Neural cell (in vitro differentiated cells): ENCODE measurements at regions not wholly inside any gene's neighbourhood (a gene's known extent, or its start where the extent isn't known, plus 50 kb on each side); places are given as distances from the start of the nearest gene placed in this dataset.

Experiments
- H2AFZ ChIP-seq: fragments of 200-600, 300-800 bp; sonication (generic), shearing (Covaris generic); 2 replicates; pipeline ENCODE4 v1.6.0; 2014; ENCODE audit warnings: low read depth, mild to moderate bottlenecking, antibody characterized with exemption, low read length, moderate library complexity
- H3F3A ChIP-seq: fragments of 200-600 bp; shearing (Covaris generic); 2 replicates; pipeline ENCODE4 v1.6.1; 2016; ENCODE audit warnings: mild to moderate bottlenecking, moderate library complexity, mixed read lengths, antibody characterized with exemption, low read length; ENCODE audit not compliant: insufficient read depth, poor library complexity, severe bottlenecking
- H3K27ac ChIP-seq: fragments of 200-600, 300-800 bp; sonication (generic), shearing (Covaris generic); 2 replicates; pipeline ENCODE4 v1.5.1; 2014; ENCODE audit warnings: mild to moderate bottlenecking, low read length, moderate library complexity
- H3K27me3 ChIP-seq: fragments of 300-800, 200-600 bp; sonication (generic), shearing (Covaris generic); 2 replicates; pipeline ENCODE4 v1.6.0; 2014; ENCODE audit warnings: mild to moderate bottlenecking, low read depth, low read length, moderate library complexity; ENCODE audit not compliant: insufficient read depth
- H3K36me3 ChIP-seq: fragments of 300-800, 200-600 bp; sonication (generic), shearing (Covaris generic); 2 replicates; pipeline ENCODE4 v1.5.1; 2014; ENCODE audit warnings: mild to moderate bottlenecking, antibody characterized with exemption, low read length, moderate library complexity; ENCODE audit not compliant: insufficient read depth
- H3K4me2 ChIP-seq: fragments of 300-800, 200-600 bp; sonication (generic), shearing (Covaris generic); 2 replicates; pipeline ENCODE4 v1.6.0; 2014; ENCODE audit warnings: mild to moderate bottlenecking, low read length
- H3K4me3 ChIP-seq: fragments of 300-800, 200-600 bp; sonication (generic), shearing (Covaris generic); 2 replicates; pipeline ENCODE4 v1.5.1; 2014; ENCODE audit warnings: mild to moderate bottlenecking, low read length, moderate library complexity
- H3K79me2 ChIP-seq: fragments of 200-600 bp; shearing (Covaris generic); replicated peaks from 2 replicates; pipeline ENCODE4 v1.6.0; 2014; ENCODE audit warnings: mild to moderate bottlenecking, low read length, moderate library complexity; ENCODE audit not compliant: insufficient read depth
- H3K9ac ChIP-seq: fragments of 300-800, 200-600 bp; sonication (generic), shearing (Covaris generic); 2 replicates; pipeline ENCODE4 v1.6.1; 2016; ENCODE audit warnings: mild to moderate bottlenecking, low read length, mixed read lengths
- H3K9me2 ChIP-seq: fragments of 200-600 bp; shearing (Covaris generic); 2 replicates; pipeline ENCODE4 v1.6.1; 2016; ENCODE audit warnings: mild to moderate bottlenecking, low read length, mixed read lengths; ENCODE audit not compliant: insufficient read depth
- H3K9me3 ChIP-seq: fragments of 200-600, 300-800 bp; sonication (generic), shearing (Covaris generic); 2 replicates; pipeline ENCODE4 v1.6.1; 2016; ENCODE audit warnings: mild to moderate bottlenecking, mixed run types, low read length, moderate library complexity, mixed read lengths
- H4K20me1 ChIP-seq: fragments of 200-600 bp; shearing (Covaris generic); 2 replicates; pipeline ENCODE4 v1.6.1; 2016; ENCODE audit warnings: mild to moderate bottlenecking, mixed run types; ENCODE audit not compliant: insufficient read depth
- CTCF ChIP-seq: fragments of 450-650 bp; IDR thresholded peaks from 2 replicates; pipeline ENCODE4 v1.5.1; 2014; ENCODE audit warnings: antibody characterized with exemption, mild to moderate bottlenecking, moderate library complexity; ENCODE audit not compliant: poor library complexity, severe bottlenecking
- EP300 ChIP-seq: fragments of 450-650 bp; conservative IDR thresholded peaks from 2 replicates; pipeline ENCODE4 v1.6.1; 2014; ENCODE audit warnings: antibody characterized with exemption, mild to moderate bottlenecking, moderate library complexity; ENCODE audit not compliant: poor library complexity, severe bottlenecking
- MXI1 ChIP-seq: fragments of 450-650 bp; conservative IDR thresholded peaks from 2 replicates; pipeline ENCODE4 v1.6.1; 2014; ENCODE audit warnings: antibody characterized with exemption, mild to moderate bottlenecking; ENCODE audit not compliant: poor library complexity, severe bottlenecking
- POLR2AphosphoS5 ChIP-seq: IDR thresholded peaks from 2 replicates; pipeline ENCODE4 v1.6.1; 2012
- RAD21 ChIP-seq: fragments of 450-650 bp; conservative IDR thresholded peaks from 2 replicates; pipeline ENCODE4 v1.6.1; 2014; ENCODE audit warnings: antibody characterized with exemption, mild to moderate bottlenecking, moderate library complexity
- REST ChIP-seq: IDR thresholded peaks from 2 replicates; pipeline ENCODE4 v1.6.1; 2012; ENCODE audit warnings: borderline replicate concordance
- SMC3 ChIP-seq: fragments of 450-650 bp; conservative IDR thresholded peaks from 2 replicates; pipeline ENCODE4 v1.6.1; 2014; ENCODE audit warnings: antibody characterized with exemption, mild to moderate bottlenecking, moderate library complexity; ENCODE audit not compliant: poor library complexity
- TAF1 ChIP-seq: IDR thresholded peaks from 2 replicates; pipeline ENCODE4 v1.6.1; 2012; ENCODE audit warnings: low read depth

GRCh38 chr17:33494151-33494550 is 201.1 kb upstream of the ASIC2 start:
- no peak overlapping the region for H3K4me3 ChIP-seq

GRCh38 chr17:33497623-33498022 is 204.5 kb upstream of the ASIC2 start:
- H3K9ac ChIP-seq, result no peak overlapping the region
- no peaks in the 10 kb centered on the region for H3K36me3 ChIP-seq
- H3K9me3 ChIP-seq, result no peaks in the 10 kb centered on the region
- no peak overlapping the region for H3K4me3 ChIP-seq
- H2AFZ ChIP-seq, result no peak overlapping the region
- H3K9me2 ChIP-seq, result no peaks in the 10 kb centered on the region
- TF ChIP-seq EP300, result no peak
- TF ChIP-seq POLR2AphosphoS5, result no peak
- TF ChIP-seq MXI1, result no peak
- TF ChIP-seq TAF1, result no peak
- no peak for TF ChIP-seq RAD21
- TF ChIP-seq SMC3, result no peak
- no peak for TF ChIP-seq REST
- H3K79me2 ChIP-seq, result no peaks in the 10 kb centered on the region
- H4K20me1 ChIP-seq, result no peaks in the 10 kb centered on the region
- no peaks in the 10 kb centered on the region for H3F3A ChIP-seq
- H3K4me2 ChIP-seq, result no peak overlapping the region
- H3K27ac ChIP-seq, result no peak overlapping the region
- H3K27me3 ChIP-seq, result no peaks in the 10 kb centered on the region

More at GRCh38 chr17:33494151-33494550, 201.1 kb upstream of the ASIC2 start:
- no peaks in the 10 kb centered on the region for H3K36me3 ChIP-seq
- no peak overlapping the region for H2AFZ ChIP-seq
- no peak overlapping the region for H3K9ac ChIP-seq
- TF ChIP-seq CTCF, result no peak
- TF ChIP-seq REST, result no peak
- no peaks in the 10 kb centered on the region for H3K27me3 ChIP-seq
- no peaks in the 10 kb centered on the region for H3K79me2 ChIP-seq
- no peak overlapping the region for H3K27ac ChIP-seq
- no peaks in the 10 kb centered on the region for H3K9me2 ChIP-seq
- no peaks in the 10 kb centered on the region for H3F3A ChIP-seq
- no peaks in the 10 kb centered on the region for H3K9me3 ChIP-seq
- no peak overlapping the region for H3K4me2 ChIP-seq
- H4K20me1 ChIP-seq, result no peaks in the 10 kb centered on the region
